Stimulated activated CD4-positive, alpha-beta T cell treated with anti-CD3 and anti-CD28 coated beads, Interleukin-15, amount 100 ng/mL, for 48 hours (primary cell): ENCODE measurements at regions not wholly inside any gene's neighbourhood (a gene's known extent, or its start where the extent isn't known, plus 50 kb on each side); places are given as distances from the start of the nearest gene placed in this dataset.
"Not testable (repeated sequence)": the region's sequence is repeated elsewhere in the genome, so short reads cannot be mapped to it uniquely, and the experiment has no call there.

Source experiments
- DNase-seq, 2 donors: peaks; one replicate each; pipeline ENCODE4 v3.0.0-alpha.2; 2020; ENCODE audit warnings: low read depth in 2 of 2

GRCh38 chr13:44814161-44814560 is 175.1 kb downstream of the NUFIP1 start:
- DNase-seq = no peak

GRCh38 chr13:44812818-44813217 is 176.5 kb downstream of the NUFIP1 start:
- no peak for DNase-seq

- DNase-seq = no peak
Measured at GRCh38 chr13:44810061-44810840, 179.0 kb downstream of the NUFIP1 start.

- no peak for DNase-seq
Measured at GRCh38 chr13:44809190-44809589, 180.1 kb downstream of the NUFIP1 start.

GRCh38 chr13:44808185-44808584 is 181.1 kb downstream of the NUFIP1 start:
- DNase-seq = no peak

- no peak for DNase-seq
Measured at GRCh38 chr13:44807449-44808034, 181.7 kb downstream of the NUFIP1 start.

GRCh38 chr13:44806826-44807225 is 182.4 kb downstream of the NUFIP1 start:
- no peak for DNase-seq

- DNase-seq = no peak
Measured at GRCh38 chr13:44805585-44805984, 183.7 kb downstream of the NUFIP1 start.

- DNase-seq = no peak
Measured at GRCh38 chr13:44803390-44803789, 185.9 kb downstream of the NUFIP1 start.

- no peak for DNase-seq
Measured at GRCh38 chr13:44802491-44802890, 186.8 kb downstream of the NUFIP1 start.

GRCh38 chr13:44801990-44802389 is 187.3 kb downstream of the NUFIP1 start:
- DNase-seq = no peak

- no peak for DNase-seq
Measured at GRCh38 chr13:44800626-44801025, 188.6 kb downstream of the NUFIP1 start.

GRCh38 chr13:44797685-44798084 is 191.6 kb downstream of the NUFIP1 start:
- DNase-seq = no peak

GRCh38 chr13:44796597-44797490 is 192.4 kb downstream of the NUFIP1 start:
- DNase-seq = no peak

GRCh38 chr13:44796039-44796438 is 193.2 kb downstream of the NUFIP1 start:
- DNase-seq = not testable (repeated sequence)

GRCh38 chr13:44795176-44795575 is 194.1 kb downstream of the NUFIP1 start:
- DNase-seq = no peak

GRCh38 chr13:44792096-44792495 is 197.2 kb downstream of the NUFIP1 start:
- no peak for DNase-seq

GRCh38 chr13:44790289-44790688 is 199.0 kb downstream of the NUFIP1 start:
- DNase-seq = no peak

GRCh38 chr13:44787617-44788016 is 201.7 kb downstream of the NUFIP1 start:
- no peak for DNase-seq

GRCh38 chr13:44786756-44787155 is 202.5 kb downstream of the NUFIP1 start:
- DNase-seq = no peak

- no peak for DNase-seq
Measured at GRCh38 chr13:44785401-44785800, 203.9 kb downstream of the NUFIP1 start.

GRCh38 chr13:44784708-44785080 is 204.6 kb downstream of the NUFIP1 start:
- no peak for DNase-seq
